ENCODE measurements at regions not wholly inside any gene's neighbourhood (a gene's known extent, or its start where the extent isn't known, plus 50 kb on each side); places are given as distances from the start of the nearest gene placed in this dataset.

GRCh38 chr15:87454860-87455259, 801.7 kb downstream of the NTRK3 start:
- no peak for DNase-seq (ENCODE audit: low read depth in 2 of 2)
- no peak overlapping the region for H3K4me3 ChIP-seq (replicated peaks in 1 of 2; ENCODE audit: low read depth in 2 of 2, low read length in 2 of 2)
- TF ChIP-seq, protein P1, sequence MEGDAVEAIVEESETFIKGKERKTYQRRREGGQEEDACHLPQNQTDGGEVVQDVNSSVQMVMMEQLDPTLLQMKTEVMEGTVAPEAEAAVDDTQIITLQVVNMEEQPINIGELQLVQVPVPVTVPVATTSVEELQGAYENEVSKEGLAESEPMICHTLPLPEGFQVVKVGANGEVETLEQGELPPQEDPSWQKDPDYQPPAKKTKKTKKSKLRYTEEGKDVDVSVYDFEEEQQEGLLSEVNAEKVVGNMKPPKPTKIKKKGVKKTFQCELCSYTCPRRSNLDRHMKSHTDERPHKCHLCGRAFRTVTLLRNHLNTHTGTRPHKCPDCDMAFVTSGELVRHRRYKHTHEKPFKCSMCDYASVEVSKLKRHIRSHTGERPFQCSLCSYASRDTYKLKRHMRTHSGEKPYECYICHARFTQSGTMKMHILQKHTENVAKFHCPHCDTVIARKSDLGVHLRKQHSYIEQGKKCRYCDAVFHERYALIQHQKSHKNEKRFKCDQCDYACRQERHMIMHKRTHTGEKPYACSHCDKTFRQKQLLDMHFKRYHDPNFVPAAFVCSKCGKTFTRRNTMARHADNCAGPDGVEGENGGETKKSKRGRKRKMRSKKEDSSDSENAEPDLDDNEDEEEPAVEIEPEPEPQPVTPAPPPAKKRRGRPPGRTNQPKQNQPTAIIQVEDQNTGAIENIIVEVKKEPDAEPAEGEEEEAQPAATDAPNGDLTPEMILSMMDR (IDR thresholded peaks at IDR 0.05; ENCODE audit: low read depth, low read length): no peak

GRCh38 chr15:87450314-87450713, 806.2 kb downstream of the NTRK3 start:
- DNase-seq (ENCODE audit: low read depth in 2 of 2): peak in 1 of 2 donors; percentile 1
- TF ChIP-seq, protein P1 (IDR thresholded peaks at IDR 0.05; ENCODE audit: low read depth, low read length): no peak
- no peak overlapping the region for H3K4me3 ChIP-seq (replicated peaks in 1 of 2; ENCODE audit: low read depth in 2 of 2, low read length in 2 of 2)

GRCh38 chr15:87439090-87439489, 817.4 kb downstream of the NTRK3 start:
- H3K4me3 ChIP-seq (replicated peaks in 1 of 2; ENCODE audit: low read depth in 2 of 2, low read length in 2 of 2): no peak overlapping the region
- DNase-seq (ENCODE audit: low read depth in 2 of 2): no peak
- TF ChIP-seq, protein P1 (IDR thresholded peaks at IDR 0.05; ENCODE audit: low read depth, low read length): no peak

GRCh38 chr15:87433871-87434270, 822.7 kb downstream of the NTRK3 start:
- TF ChIP-seq, protein P1 (IDR thresholded peaks at IDR 0.05; ENCODE audit: low read depth, low read length): no peak
- no peak overlapping the region for H3K4me3 ChIP-seq (replicated peaks in 1 of 2; ENCODE audit: low read depth in 2 of 2, low read length in 2 of 2)
- DNase-seq (ENCODE audit: low read depth in 2 of 2): no peak

DNA sequence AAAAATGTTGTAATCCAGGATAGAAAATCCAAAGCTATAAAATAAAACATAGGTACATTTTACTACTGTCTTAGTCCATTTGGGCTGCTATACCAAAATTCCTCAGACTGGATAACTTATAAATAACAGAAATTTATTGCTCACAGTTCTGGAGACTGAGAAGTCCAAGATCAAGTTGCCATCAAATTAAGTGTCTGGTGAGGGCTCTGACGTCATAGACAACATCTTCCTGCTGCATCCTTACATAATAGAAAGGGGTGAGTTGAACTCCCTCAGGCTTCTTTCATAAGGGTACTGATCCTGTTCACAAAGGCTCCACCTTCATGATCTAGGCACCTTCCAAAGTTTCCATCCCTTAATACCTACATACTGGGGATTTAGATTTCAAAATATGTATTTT, 826.8 kb downstream of the NTRK3 start:
- no peak overlapping the region for H3K4me3 ChIP-seq (replicated peaks in 1 of 2; ENCODE audit: low read depth in 2 of 2, low read length in 2 of 2)
- TF ChIP-seq, protein P1 (IDR thresholded peaks at IDR 0.05; ENCODE audit: low read depth, low read length): no peak
- DNase-seq (ENCODE audit: low read depth in 2 of 2): no peak

DNA sequence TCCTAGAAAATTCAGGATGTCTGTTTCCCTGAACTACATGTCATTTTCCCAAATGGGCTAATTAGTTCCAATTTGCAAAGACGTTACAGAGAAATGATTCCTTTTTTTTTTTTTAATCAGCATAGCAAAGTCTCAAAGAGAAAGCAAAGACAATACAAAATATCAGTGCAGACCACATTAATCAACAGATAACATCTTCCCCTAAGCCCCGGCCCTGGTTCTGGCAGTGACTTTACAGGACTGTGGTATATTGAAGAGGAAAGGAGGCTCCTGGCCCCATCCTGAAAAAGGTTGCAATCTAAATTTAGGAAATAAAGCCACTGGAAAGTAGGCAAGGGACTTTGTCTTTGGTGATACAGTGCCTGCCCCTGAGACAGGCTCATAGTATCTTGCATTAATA, 836.5 kb downstream of the NTRK3 start:
- TF ChIP-seq, protein P1 (IDR thresholded peaks at IDR 0.05; ENCODE audit: low read depth, low read length): no peak
- H3K4me3 ChIP-seq (replicated peaks in 1 of 2; ENCODE audit: low read depth in 2 of 2, low read length in 2 of 2): no peak overlapping the region
- no peak for DNase-seq (ENCODE audit: low read depth in 2 of 2)

DNA sequence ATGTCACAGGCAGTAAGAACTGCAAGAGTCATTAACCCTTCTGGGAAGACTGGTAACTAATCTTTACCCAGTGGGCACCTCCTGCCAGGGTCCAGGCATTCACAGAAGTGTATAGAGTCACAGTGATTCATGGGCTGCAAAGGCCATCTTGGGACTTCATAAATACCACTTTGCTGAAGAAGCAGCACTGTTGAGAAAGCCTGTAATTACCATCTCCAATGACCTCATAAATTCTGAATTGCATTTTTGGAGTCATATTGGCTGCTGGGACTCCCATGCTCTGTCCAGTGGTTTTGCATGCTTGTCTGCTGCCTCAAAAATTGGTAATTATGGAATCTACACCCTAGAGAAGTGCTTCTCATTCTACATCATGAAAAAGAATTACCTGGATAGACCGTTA, 837.2 kb downstream of the NTRK3 start:
- DNase-seq (ENCODE audit: low read depth in 2 of 2): no peak
- no peak overlapping the region for H3K4me3 ChIP-seq (replicated peaks in 1 of 2; ENCODE audit: low read depth in 2 of 2, low read length in 2 of 2)
- TF ChIP-seq, protein P1 (IDR thresholded peaks at IDR 0.05; ENCODE audit: low read depth, low read length): no peak
